ENCODE measurements at regions not wholly inside any gene's neighbourhood (a gene's known extent, or its start where the extent isn't known, plus 50 kb on each side); places are given as distances from the start of the nearest gene placed in this dataset.
"Not testable (repeated sequence)": the region's sequence is repeated elsewhere in the genome, so short reads cannot be mapped to it uniquely, and the experiment has no call there.

GRCh38 chr11:34823639-34824038, 92.5 kb downstream of the APIP start:
- no peak overlapping the region for H3K4me3 ChIP-seq (ENCODE audit: control insufficient read depth, low read depth, low read length)
- TF ChIP-seq CTCF (conservative IDR thresholded peaks at IDR 0.05; ENCODE audit: control insufficient read depth, insufficient read depth, low read depth, low read length), result no peak
- no peak for DNase-seq (ENCODE audit: low read depth)

- no peak overlapping the region for H3K4me3 ChIP-seq (ENCODE audit: control insufficient read depth, low read depth, low read length)
- no peak for DNase-seq (ENCODE audit: low read depth)
- TF ChIP-seq CTCF (conservative IDR thresholded peaks at IDR 0.05; ENCODE audit: control insufficient read depth, insufficient read depth, low read depth, low read length), result no peak
Measured at GRCh38 chr11:34823197-34823596, 93.0 kb downstream of the APIP start.

- DNase-seq (ENCODE audit: low read depth), result no peak
- no peak overlapping the region for H3K4me3 ChIP-seq (ENCODE audit: control insufficient read depth, low read depth, low read length)
- no peak for TF ChIP-seq CTCF (conservative IDR thresholded peaks at IDR 0.05; ENCODE audit: control insufficient read depth, insufficient read depth, low read depth, low read length)
Measured at GRCh38 chr11:34819740-34820482, 96.3 kb downstream of the APIP start.

- H3K4me3 ChIP-seq (ENCODE audit: control insufficient read depth, low read depth, low read length); DNase-seq (ENCODE audit: low read depth): not testable (repeated sequence)
Measured at GRCh38 chr11:34817812-34818211, 98.4 kb downstream of the APIP start.

- no peak for TF ChIP-seq CTCF (conservative IDR thresholded peaks at IDR 0.05; ENCODE audit: control insufficient read depth, insufficient read depth, low read depth, low read length)
- DNase-seq (ENCODE audit: low read depth), result no peak
- H3K4me3 ChIP-seq (ENCODE audit: control insufficient read depth, low read depth, low read length), result no peak overlapping the region
Measured at GRCh38 chr11:34816698-34817213, 99.4 kb downstream of the APIP start.

- H3K4me3 ChIP-seq (ENCODE audit: control insufficient read depth, low read depth, low read length), result no peak overlapping the region
- no peak for DNase-seq (ENCODE audit: low read depth)
- TF ChIP-seq CTCF (conservative IDR thresholded peaks at IDR 0.05; ENCODE audit: control insufficient read depth, insufficient read depth, low read depth, low read length), result no peak
Measured at GRCh38 chr11:34812905-34813576, 103.1 kb downstream of the APIP start.

GRCh38 chr11:34811858-34812257, 104.3 kb downstream of the APIP start:
- no peak overlapping the region for H3K4me3 ChIP-seq (ENCODE audit: control insufficient read depth, low read depth, low read length)
- no peak for DNase-seq (ENCODE audit: low read depth)
- TF ChIP-seq CTCF (conservative IDR thresholded peaks at IDR 0.05; ENCODE audit: control insufficient read depth, insufficient read depth, low read depth, low read length), result no peak

Measured in fibroblast of mammary gland (primary cell).